GM12873 (cell line): ENCODE measurements at regions not wholly inside any gene's neighbourhood (a gene's known extent, or its start where the extent isn't known, plus 50 kb on each side); places are given as distances from the start of the nearest gene placed in this dataset.
A peak's percentile ranks its signal among the peaks of the same experiment; 100 is the strongest.

Experiments used
- CTCF ChIP-seq: IDR thresholded peaks from 2 replicates; pipeline ENCODE4 v1.5.1; 2012; ENCODE audit warnings: low read depth, mild to moderate bottlenecking, moderate library complexity, low read length, control low read depth; ENCODE audit not compliant: insufficient read depth; ENCODE audit errors: missing control alignments

- TF ChIP-seq CTCF = no peak
Observed at GRCh38 chr12:13668880-13669279, 312.5 kb downstream of the GRIN2B start.

- TF ChIP-seq CTCF = peak; percentile 40
Observed at GRCh38 chr12:13666806-13667205, 314.6 kb downstream of the GRIN2B start.

GRCh38 chr12:13661005-13661887 is 320.2 kb downstream of the GRIN2B start:
- TF ChIP-seq CTCF = peak; percentile 90

- no peak for TF ChIP-seq CTCF
Observed at GRCh38 chr12:13654456-13654855, 326.9 kb downstream of the GRIN2B start.

GRCh38 chr12:13652105-13652504 is 329.3 kb downstream of the GRIN2B start:
- TF ChIP-seq CTCF = no peak

- TF ChIP-seq CTCF = no peak
Observed at GRCh38 chr12:13635709-13636108, 345.7 kb downstream of the GRIN2B start.

GRCh38 chr12:13631873-13632272 is 349.5 kb downstream of the GRIN2B start:
- no peak for TF ChIP-seq CTCF
